ENCODE measurements at regions not wholly inside any gene's neighbourhood (a gene's known extent, or its start where the extent isn't known, plus 50 kb on each side); places are given as distances from the start of the nearest gene placed in this dataset.

DNA sequence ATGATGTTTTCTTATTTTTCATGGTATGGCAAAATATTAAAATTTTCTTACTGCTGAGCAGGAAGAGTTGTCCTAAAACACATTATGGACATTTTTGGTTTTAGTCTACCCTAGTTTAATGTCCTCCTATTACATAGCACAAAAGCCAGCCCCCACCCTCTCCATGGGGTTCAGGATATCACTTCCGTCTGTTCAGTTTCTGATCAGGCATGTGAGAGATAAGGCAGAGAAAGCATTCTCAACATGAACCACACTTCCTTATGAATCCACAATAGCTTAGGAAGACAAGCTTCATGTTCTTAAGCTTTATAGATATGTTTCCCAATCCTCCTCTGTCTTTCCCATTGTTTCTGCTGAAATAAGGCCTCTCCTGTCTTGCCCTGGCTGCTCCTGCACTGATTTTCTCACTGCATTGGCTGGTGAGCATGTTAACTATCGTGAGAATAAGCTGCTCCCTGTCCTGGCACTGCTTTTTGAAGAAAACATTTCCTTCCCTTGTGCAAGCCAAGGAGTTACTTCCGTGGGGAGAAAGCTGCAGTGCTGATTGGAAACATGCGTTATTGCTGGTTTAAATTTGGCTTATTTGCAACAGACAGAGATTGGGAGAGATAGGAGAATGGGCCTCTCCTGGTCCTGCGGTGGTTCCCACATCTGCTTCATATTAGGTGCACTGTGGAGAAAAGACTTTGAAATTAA, 260.3 kb upstream of the RPS23 start:
- DNase-seq (ENCODE audit: extremely low read depth in 1 of 4, low spot score in 3 of 4), result peak in 2 of 4 experiments; percentile 31 to 42
- Histone ChIP-seq H3K9me1 (ENCODE audit: control insufficient read depth, insufficient read depth, low read length) (no peaks in the 10 kb centered on the region), H3K27ac (ENCODE audit: extremely low read depth, low read depth, low read length) (peak overlapping the region; percentile 36; the same call in 2 of the 3 replicates), H4K20me1 (replicated peaks; ENCODE audit: control insufficient read depth, insufficient read depth, low read length) (no peaks in the 10 kb centered on the region), H2AFZ (ENCODE audit: low read depth, low read length) (peak overlapping the region; percentile 54; the same call in 1 of the 2 replicates), H3K4me1 (replicated peaks in 1 of 2; ENCODE audit: control insufficient read depth in 2 of 2, insufficient read depth in 2 of 2, low read length in 2 of 2) (peaks cover 0 to 17% of the 10 kb centered on the region in 2 experiments; a peak in 3 of 5 replicates), H3K4me2 (ENCODE audit: insufficient read depth, low read length) (peak overlapping the region; percentile 39), H3K27me3 (ENCODE audit: control insufficient read depth in 2 of 2, insufficient read depth in 2 of 2, low read length in 2 of 2) (no peaks in the 10 kb centered on the region), H3K9ac (ENCODE audit: insufficient read depth in 1 of 2, low read depth in 2 of 2, low read length in 2 of 2) (no peak overlapping the region), H3K4me3 (no peak overlapping the region), H3K36me3 (ENCODE audit: control insufficient read depth, insufficient read depth, low read length) (no peaks in the 10 kb centered on the region), H3K9me3 (replicated peaks; ENCODE audit: control insufficient read depth, insufficient read depth, low read depth, low read length) (no peaks in the 10 kb centered on the region), H3K79me2 (ENCODE audit: control insufficient read depth, insufficient read depth, low read length) (no peaks in the 10 kb centered on the region)
- FAIRE-seq, result peak; percentile 83
- in situ Hi-C loops (cut with MboI) (no loop called here), intact Hi-C loops (cut with micrococcal nuclease) (no loop called here)
- ATAC-seq, result peak; percentile 86
- BruUV-seq (replicated peaks), result no TSS peak
- ChIA-PET CTCF (ENCODE audit: low intra/inter-chr PET ratio) (no interaction called here), POLR2A (no interaction called here)
- 21% methylated on average over 5 of the region's 5 CpGs for WGBS (ENCODE audit: insufficient coverage, low coverage, missing lambda C conversion rate)
- TF ChIP-seq, protein P1, sequence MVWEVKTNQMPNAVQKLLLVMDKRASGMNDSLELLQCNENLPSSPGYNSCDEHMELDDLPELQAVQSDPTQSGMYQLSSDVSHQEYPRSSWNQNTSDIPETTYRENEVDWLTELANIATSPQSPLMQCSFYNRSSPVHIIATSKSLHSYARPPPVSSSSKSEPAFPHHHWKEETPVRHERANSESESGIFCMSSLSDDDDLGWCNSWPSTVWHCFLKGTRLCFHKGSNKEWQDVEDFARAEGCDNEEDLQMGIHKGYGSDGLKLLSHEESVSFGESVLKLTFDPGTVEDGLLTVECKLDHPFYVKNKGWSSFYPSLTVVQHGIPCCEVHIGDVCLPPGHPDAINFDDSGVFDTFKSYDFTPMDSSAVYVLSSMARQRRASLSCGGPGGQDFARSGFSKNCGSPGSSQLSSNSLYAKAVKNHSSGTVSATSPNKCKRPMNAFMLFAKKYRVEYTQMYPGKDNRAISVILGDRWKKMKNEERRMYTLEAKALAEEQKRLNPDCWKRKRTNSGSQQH (CRISPR knock-in tag; IDR thresholded peaks at IDR 0.05), result no peak
- TF ChIP-seq, protein P2, sequence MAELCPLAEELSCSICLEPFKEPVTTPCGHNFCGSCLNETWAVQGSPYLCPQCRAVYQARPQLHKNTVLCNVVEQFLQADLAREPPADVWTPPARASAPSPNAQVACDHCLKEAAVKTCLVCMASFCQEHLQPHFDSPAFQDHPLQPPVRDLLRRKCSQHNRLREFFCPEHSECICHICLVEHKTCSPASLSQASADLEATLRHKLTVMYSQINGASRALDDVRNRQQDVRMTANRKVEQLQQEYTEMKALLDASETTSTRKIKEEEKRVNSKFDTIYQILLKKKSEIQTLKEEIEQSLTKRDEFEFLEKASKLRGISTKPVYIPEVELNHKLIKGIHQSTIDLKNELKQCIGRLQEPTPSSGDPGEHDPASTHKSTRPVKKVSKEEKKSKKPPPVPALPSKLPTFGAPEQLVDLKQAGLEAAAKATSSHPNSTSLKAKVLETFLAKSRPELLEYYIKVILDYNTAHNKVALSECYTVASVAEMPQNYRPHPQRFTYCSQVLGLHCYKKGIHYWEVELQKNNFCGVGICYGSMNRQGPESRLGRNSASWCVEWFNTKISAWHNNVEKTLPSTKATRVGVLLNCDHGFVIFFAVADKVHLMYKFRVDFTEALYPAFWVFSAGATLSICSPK (IDR thresholded peaks at IDR 0.05; ENCODE audit: borderline replicate concordance), result no peak
- TF ChIP-seq SP1 (CRISPR knock-in tag; IDR thresholded peaks at IDR 0.05) (no peak), CREM (IDR thresholded peaks at IDR 0.05; ENCODE audit: low read depth) (no peak), ZNF253 (CRISPR knock-in tag; conservative IDR thresholded peaks at IDR 0.05) (no peak), ZNF232 (CRISPR knock-in tag; IDR thresholded peaks at IDR 0.05) (no peak), ZNF668 (CRISPR knock-in tag; IDR thresholded peaks at IDR 0.05) (no peak), ZNF695 (CRISPR knock-in tag; IDR thresholded peaks at IDR 0.05) (no peak), TEAD1 (CRISPR knock-in tag; IDR thresholded peaks at IDR 0.05) (no peak), ZNF77 (CRISPR knock-in tag; IDR thresholded peaks at IDR 0.05) (no peak)
- TF ChIP-seq, protein P3, sequence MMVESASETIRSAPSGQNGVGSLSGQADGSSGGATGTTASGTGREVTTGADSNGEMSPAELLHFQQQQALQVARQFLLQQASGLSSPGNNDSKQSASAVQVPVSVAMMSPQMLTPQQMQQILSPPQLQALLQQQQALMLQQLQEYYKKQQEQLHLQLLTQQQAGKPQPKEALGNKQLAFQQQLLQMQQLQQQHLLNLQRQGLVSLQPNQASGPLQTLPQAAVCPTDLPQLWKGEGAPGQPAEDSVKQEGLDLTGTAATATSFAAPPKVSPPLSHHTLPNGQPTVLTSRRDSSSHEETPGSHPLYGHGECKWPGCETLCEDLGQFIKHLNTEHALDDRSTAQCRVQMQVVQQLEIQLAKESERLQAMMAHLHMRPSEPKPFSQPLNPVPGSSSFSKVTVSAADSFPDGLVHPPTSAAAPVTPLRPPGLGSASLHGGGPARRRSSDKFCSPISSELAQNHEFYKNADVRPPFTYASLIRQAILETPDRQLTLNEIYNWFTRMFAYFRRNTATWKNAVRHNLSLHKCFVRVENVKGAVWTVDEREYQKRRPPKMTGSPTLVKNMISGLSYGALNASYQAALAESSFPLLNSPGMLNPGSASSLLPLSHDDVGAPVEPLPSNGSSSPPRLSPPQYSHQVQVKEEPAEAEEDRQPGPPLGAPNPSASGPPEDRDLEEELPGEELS (CRISPR knock-in tag; IDR thresholded peaks at IDR 0.05; ENCODE audit: borderline replicate concordance), result no peak
- TF ChIP-seq, protein P4, sequence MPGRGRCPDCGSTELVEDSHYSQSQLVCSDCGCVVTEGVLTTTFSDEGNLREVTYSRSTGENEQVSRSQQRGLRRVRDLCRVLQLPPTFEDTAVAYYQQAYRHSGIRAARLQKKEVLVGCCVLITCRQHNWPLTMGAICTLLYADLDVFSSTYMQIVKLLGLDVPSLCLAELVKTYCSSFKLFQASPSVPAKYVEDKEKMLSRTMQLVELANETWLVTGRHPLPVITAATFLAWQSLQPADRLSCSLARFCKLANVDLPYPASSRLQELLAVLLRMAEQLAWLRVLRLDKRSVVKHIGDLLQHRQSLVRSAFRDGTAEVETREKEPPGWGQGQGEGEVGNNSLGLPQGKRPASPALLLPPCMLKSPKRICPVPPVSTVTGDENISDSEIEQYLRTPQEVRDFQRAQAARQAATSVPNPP (IDR thresholded peaks at IDR 0.05; ENCODE audit: borderline replicate concordance, insufficient read depth, insufficient read length), result no peak
- TF ChIP-seq, protein P5, sequence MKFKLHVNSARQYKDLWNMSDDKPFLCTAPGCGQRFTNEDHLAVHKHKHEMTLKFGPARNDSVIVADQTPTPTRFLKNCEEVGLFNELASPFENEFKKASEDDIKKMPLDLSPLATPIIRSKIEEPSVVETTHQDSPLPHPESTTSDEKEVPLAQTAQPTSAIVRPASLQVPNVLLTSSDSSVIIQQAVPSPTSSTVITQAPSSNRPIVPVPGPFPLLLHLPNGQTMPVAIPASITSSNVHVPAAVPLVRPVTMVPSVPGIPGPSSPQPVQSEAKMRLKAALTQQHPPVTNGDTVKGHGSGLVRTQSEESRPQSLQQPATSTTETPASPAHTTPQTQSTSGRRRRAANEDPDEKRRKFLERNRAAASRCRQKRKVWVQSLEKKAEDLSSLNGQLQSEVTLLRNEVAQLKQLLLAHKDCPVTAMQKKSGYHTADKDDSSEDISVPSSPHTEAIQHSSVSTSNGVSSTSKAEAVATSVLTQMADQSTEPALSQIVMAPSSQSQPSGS (CRISPR knock-in tag; IDR thresholded peaks at IDR 0.05), result no peak
